Transverse colon (tissue), 4 donors: ENCODE measurements at regions not wholly inside any gene's neighbourhood (a gene's known extent, or its start where the extent isn't known, plus 50 kb on each side); places are given as distances from the start of the nearest gene placed in this dataset.

ENCODE experiments used
- CTCF ChIP-seq, 5 experiments: fragments of 200-600 bp in 3 of 5; fragments of 450-650 bp in 2 of 5; sonication (generic) in 3 of 5; IDR thresholded peaks; 1 replicate in 2 of 5; 2 replicates in 3 of 5; pipeline ENCODE4 v1.5.1; 2016 to 2017; ENCODE audit warnings: antibody characterized with exemption in 5 of 5, inconsistent platforms in 3 of 5, mild to moderate bottlenecking in 2 of 5, moderate library complexity in 1 of 5
- EP300 ChIP-seq: sonication (generic); formaldehyde crosslinking; IDR thresholded peaks from one replicate; pipeline ENCODE4 v1.6.1; 2017; ENCODE audit warnings: antibody characterized with exemption, low read depth
- POLR2A ChIP-seq: fragments of 450-650 bp; IDR thresholded peaks from one replicate; pipeline ENCODE4 v1.6.1; 2016; ENCODE audit warnings: antibody characterized with exemption, mild to moderate bottlenecking, moderate library complexity
- POLR2AphosphoS5 ChIP-seq, 3 donors: sonication (generic); formaldehyde crosslinking; IDR thresholded peaks; one replicate each; pipeline ENCODE4 v1.6.1; 2016; ENCODE audit warnings: antibody characterized with exemption in 3 of 3

- no peak for TF ChIP-seq CTCF (IDR thresholded peaks at IDR 0.05)
- TF ChIP-seq POLR2A = no peak
- no peak for TF ChIP-seq POLR2AphosphoS5 (IDR thresholded peaks at IDR 0.05)
- no peak for TF ChIP-seq EP300
Measured at GRCh38 chr14:98782062-98782461, 489.9 kb downstream of the BCL11B start.
